ENCODE measurements at regions not wholly inside any gene's neighbourhood (a gene's known extent, or its start where the extent isn't known, plus 50 kb on each side); places are given as distances from the start of the nearest gene placed in this dataset.

DNA sequence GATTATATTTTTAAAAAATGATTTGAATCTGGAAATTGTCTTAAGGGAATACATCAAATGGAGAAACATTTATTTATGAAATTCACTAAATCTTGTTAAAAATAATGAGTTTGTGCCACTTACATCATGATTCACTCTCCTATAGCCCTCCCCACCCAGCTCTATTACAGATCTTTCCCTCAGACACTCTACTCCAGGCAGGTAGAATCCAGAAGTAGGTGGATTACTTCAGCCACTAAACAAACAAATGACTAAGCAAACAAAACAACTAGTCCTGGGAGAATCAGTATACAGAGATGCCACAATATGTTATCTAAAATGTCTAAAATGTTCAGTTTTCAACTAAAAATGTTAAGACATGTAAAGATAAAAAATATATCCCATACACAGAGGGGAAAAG is 608.1 kb upstream of the UBE2E2 start:
- FAIRE-seq (no peak), DNase-seq (ENCODE audit: insufficient read length, low spot score) (no peak)
- TF ChIP-seq SPI1 (IDR thresholded peaks at IDR 0.05; ENCODE audit: low read depth, low read length) (no peak), PAX5 (IDR thresholded peaks at IDR 0.05; ENCODE audit: insufficient read depth, low read length, severe bottlenecking) (no peak), POLR2AphosphoS5 (IDR thresholded peaks at IDR 0.05; ENCODE audit: low read depth, low read length) (no peak), POLR2A (IDR thresholded peaks at IDR 0.05; ENCODE audit: low read depth, low read length) (no peak), TAF1 (IDR thresholded peaks at IDR 0.05; ENCODE audit: low read depth, low read length) (no peak), POU2F2 (IDR thresholded peaks at IDR 0.05; ENCODE audit: low read depth, low read length) (no peak)

DNA sequence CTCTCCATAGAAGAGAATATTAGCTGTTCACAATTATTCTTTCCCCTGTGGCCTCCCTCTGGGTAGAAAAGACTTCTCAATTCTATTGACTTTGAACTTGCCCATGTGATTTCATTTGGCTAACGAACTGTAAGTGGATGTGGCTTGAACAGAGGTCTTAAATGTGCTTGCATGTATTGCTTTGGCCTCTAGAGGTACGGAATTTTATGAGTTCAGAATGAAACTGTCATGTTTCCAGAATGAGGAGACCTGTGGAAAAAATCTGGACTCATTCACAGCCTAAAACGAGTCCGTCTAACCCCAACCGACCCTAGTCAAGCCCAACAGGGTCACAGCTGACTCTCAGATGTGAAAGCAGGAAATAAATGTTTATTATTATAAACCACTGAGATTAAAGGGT is 596.7 kb upstream of the UBE2E2 start:
- DNase-seq (ENCODE audit: insufficient read length, low spot score) (no peak), FAIRE-seq (no peak)
- TF ChIP-seq POLR2A (IDR thresholded peaks at IDR 0.05; ENCODE audit: low read depth, low read length): no peak

DNA sequence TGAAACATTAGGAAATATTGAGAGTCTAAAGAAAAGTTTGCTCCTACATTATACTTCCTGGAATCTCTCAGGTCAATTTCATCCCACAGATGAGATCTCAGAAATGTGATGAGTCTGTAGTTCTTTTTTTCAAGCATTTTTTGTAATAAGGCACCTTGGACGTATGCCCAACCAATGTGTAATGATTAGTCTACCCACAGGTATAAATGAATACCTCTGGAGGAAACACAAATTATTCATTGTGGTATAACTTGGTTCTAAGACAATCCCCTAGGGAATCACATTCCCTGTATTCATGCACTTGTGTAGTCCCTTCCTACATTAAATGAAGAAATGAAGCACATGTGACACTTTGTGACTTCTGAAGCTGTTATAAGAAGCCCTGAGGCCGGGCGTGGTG is 596.2 kb upstream of the UBE2E2 start:
- no peak for FAIRE-seq

DNA sequence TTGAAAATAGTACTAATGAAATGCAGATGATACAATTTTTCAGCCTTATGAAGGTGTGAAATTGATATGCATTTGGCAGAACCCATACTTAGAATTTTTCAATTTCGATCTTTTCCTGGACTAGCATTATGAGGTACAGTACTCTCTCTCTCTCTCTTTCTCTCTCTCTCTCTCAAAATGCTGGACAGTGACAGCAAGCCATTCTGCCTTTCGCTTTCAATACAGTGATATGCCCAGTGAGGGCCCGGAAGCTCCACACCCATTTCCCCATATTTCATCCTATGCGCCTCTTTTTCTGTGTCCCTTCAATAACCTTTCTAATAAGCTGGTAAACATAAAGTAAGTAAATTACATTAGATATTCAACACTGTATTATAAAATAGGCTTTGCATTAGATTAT is 595.0 kb upstream of the UBE2E2 start:
- TF ChIP-seq POU2F2 (IDR thresholded peaks at IDR 0.05; ENCODE audit: low read depth, low read length): no peak
- no peak for TF ChIP-seq PAX5 (IDR thresholded peaks at IDR 0.05; ENCODE audit: insufficient read depth, low read length, severe bottlenecking)
- TF ChIP-seq SPI1 (IDR thresholded peaks at IDR 0.05; ENCODE audit: low read depth, low read length): no peak
- no peak for TF ChIP-seq POLR2A (IDR thresholded peaks at IDR 0.05; ENCODE audit: low read depth, low read length)
- TF ChIP-seq TAF1 (IDR thresholded peaks at IDR 0.05; ENCODE audit: low read depth, low read length): no peak
- TF ChIP-seq POLR2AphosphoS5 (IDR thresholded peaks at IDR 0.05; ENCODE audit: low read depth, low read length): no peak
- DNase-seq (ENCODE audit: insufficient read length, low spot score) (no peak), FAIRE-seq (no peak)

More for the DNA sequence above, 596.2 kb upstream of the UBE2E2 start:
- no peak for DNase-seq (ENCODE audit: insufficient read length, low spot score)
- TF ChIP-seq TAF1 (IDR thresholded peaks at IDR 0.05; ENCODE audit: low read depth, low read length) (no peak), POLR2AphosphoS5 (IDR thresholded peaks at IDR 0.05; ENCODE audit: low read depth, low read length) (no peak), POU2F2 (IDR thresholded peaks at IDR 0.05; ENCODE audit: low read depth, low read length) (no peak), SPI1 (IDR thresholded peaks at IDR 0.05; ENCODE audit: low read depth, low read length) (no peak)

DNA sequence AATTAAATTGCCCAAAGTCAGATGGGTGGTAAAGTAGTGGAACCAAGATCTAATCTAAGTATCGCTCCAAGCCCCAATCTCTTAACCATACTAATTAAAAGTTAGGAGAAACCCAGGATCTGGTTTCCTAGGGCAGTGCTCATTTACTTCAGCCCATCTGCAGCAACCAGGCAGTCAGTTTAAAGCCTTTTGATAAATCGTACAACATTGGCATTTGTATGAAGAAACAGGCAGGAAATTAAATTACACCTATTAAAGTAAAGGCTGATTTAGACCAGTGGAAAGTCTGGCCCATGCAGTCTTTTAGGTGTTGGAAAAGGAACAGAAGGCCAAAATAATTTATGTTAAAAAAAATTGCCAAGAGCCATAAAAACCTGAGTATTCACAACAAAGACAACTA is 594.4 kb upstream of the UBE2E2 start:
- DNase-seq (ENCODE audit: insufficient read length, low spot score) (no peak), FAIRE-seq (no peak)
- no peak for TF ChIP-seq PAX5 (IDR thresholded peaks at IDR 0.05; ENCODE audit: insufficient read depth, low read length, severe bottlenecking)

DNA sequence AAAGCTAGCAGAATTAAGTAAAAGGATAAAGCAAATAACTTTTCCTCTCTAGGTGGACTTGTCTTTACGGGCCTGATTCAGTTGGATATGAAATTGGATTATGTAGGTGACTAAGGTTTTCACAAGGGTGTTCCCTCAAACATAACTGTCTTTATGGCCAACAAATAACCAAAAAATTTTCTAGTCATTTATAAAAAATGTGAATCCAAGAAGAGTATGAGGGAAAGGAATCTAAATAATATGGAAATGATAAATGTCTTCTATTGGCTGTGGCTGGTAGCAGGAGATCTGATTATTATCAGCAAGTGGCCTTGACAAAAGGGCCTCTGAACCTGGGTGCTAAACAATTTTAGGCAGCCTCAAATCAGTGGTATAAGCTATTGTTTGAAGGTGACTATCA is 594.0 kb upstream of the UBE2E2 start:
- FAIRE-seq (no peak), DNase-seq (ENCODE audit: insufficient read length, low spot score) (no peak)
- TF ChIP-seq POU2F2 (IDR thresholded peaks at IDR 0.05; ENCODE audit: low read depth, low read length): no peak
- TF ChIP-seq TAF1 (IDR thresholded peaks at IDR 0.05; ENCODE audit: low read depth, low read length): no peak
- TF ChIP-seq POLR2A (IDR thresholded peaks at IDR 0.05; ENCODE audit: low read depth, low read length): no peak
- no peak for TF ChIP-seq PAX5 (IDR thresholded peaks at IDR 0.05; ENCODE audit: insufficient read depth, low read length, severe bottlenecking)
- no peak for TF ChIP-seq SPI1 (IDR thresholded peaks at IDR 0.05; ENCODE audit: low read depth, low read length)
- TF ChIP-seq POLR2AphosphoS5 (IDR thresholded peaks at IDR 0.05; ENCODE audit: low read depth, low read length): no peak

DNA sequence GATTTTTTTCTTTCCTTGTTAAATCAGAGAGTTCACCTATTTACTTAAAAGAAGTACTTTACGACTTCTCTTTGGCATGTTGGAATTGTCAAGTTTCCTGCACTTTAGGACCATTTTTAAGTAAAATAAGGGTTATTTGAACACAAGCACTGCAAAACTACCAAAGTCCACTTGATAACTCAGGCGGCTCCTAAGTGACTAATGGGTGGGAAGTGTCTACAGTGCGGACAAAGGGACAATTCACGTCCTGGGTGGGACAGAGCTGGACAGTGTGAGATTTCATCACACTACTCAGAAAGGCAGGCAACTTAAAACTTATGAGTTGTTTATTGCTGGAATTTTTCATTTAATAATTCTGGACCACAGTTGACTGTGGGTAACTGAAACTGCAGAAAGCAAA is 590.2 kb upstream of the UBE2E2 start:
- TF ChIP-seq POLR2A (IDR thresholded peaks at IDR 0.05; ENCODE audit: low read depth, low read length) (no peak), SPI1 (IDR thresholded peaks at IDR 0.05; ENCODE audit: low read depth, low read length) (no peak), TAF1 (IDR thresholded peaks at IDR 0.05; ENCODE audit: low read depth, low read length) (no peak), POLR2AphosphoS5 (IDR thresholded peaks at IDR 0.05; ENCODE audit: low read depth, low read length) (no peak), PAX5 (IDR thresholded peaks at IDR 0.05; ENCODE audit: insufficient read depth, low read length, severe bottlenecking) (no peak), POU2F2 (IDR thresholded peaks at IDR 0.05; ENCODE audit: low read depth, low read length) (no peak)
- DNase-seq (ENCODE audit: insufficient read length, low spot score) (no peak), FAIRE-seq (no peak)

DNA sequence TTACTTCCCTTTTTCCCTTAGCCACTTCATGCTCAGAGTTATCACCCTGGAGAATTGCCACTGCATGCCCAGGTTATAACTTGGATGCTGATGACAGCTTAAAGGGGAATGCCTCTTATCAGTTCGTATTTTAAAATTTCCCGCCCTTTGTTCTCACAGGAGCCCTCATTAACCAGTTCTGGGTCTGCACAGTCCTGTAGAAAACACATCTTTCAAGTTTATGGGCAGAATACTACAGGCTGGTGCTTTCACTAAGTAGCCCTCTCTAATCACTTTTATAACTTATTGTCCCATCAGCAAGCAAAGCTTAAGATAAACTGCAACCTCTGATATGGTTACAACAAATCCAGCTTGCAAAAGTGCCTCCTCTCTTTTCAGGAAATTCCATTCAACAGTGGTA is 587.3 kb upstream of the UBE2E2 start:
- no peak for FAIRE-seq
- TF ChIP-seq SPI1 (IDR thresholded peaks at IDR 0.05; ENCODE audit: low read depth, low read length): no peak
- no peak for TF ChIP-seq POLR2A (IDR thresholded peaks at IDR 0.05; ENCODE audit: low read depth, low read length)
- TF ChIP-seq POU2F2 (IDR thresholded peaks at IDR 0.05; ENCODE audit: low read depth, low read length): no peak
- no peak for TF ChIP-seq POLR2AphosphoS5 (IDR thresholded peaks at IDR 0.05; ENCODE audit: low read depth, low read length)
- no peak for TF ChIP-seq PAX5 (IDR thresholded peaks at IDR 0.05; ENCODE audit: insufficient read depth, low read length, severe bottlenecking)
- TF ChIP-seq TAF1 (IDR thresholded peaks at IDR 0.05; ENCODE audit: low read depth, low read length): no peak
- no peak for DNase-seq (ENCODE audit: insufficient read length, low spot score)

DNA sequence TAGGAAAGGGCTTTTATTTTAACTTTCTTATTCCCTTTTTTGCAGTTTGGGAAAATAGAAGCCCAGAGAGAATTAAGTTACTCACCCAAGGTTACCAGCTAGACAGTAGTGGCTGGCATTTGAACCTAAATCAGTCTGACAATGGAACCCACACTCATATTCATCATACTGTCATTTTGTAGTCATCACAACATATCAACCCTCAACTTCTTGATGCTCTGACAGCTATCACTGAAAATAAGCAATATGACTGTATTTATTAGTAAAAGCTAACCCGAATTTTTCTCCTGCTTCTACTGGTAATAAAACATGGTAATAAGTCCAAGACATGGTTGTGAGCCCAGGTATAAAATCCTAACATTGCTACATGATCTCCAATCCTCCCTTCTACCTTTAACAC is 585.8 kb upstream of the UBE2E2 start:
- TF ChIP-seq TAF1 (IDR thresholded peaks at IDR 0.05; ENCODE audit: low read depth, low read length) (no peak), PAX5 (IDR thresholded peaks at IDR 0.05; ENCODE audit: insufficient read depth, low read length, severe bottlenecking) (no peak), POLR2A (IDR thresholded peaks at IDR 0.05; ENCODE audit: low read depth, low read length) (no peak), SPI1 (IDR thresholded peaks at IDR 0.05; ENCODE audit: low read depth, low read length) (no peak), POLR2AphosphoS5 (IDR thresholded peaks at IDR 0.05; ENCODE audit: low read depth, low read length) (no peak)
- no peak for FAIRE-seq

DNA sequence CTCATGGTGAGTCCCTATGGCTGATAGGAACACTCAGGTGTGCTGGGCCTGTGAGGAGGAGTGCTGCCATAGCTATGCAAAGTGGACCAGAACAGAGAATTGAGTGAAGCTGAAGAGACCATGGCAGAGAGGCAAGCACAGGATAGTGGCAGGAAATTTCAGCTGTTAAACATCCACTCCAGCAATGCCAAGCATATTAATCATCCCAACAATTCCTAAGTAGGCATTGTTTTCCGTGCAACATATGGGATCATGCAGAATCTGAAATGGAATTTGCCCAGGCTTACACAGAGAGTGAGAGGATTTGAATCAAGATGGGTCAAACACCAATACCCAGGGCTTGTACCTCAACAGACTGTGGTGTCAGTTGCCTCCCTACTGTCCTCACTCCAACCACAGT is 582.6 kb upstream of the UBE2E2 start:
- no peak for TF ChIP-seq PAX5 (IDR thresholded peaks at IDR 0.05; ENCODE audit: insufficient read depth, low read length, severe bottlenecking)
- no peak for TF ChIP-seq POLR2A (IDR thresholded peaks at IDR 0.05; ENCODE audit: low read depth, low read length)
- no peak for TF ChIP-seq POLR2AphosphoS5 (IDR thresholded peaks at IDR 0.05; ENCODE audit: low read depth, low read length)
- TF ChIP-seq POU2F2 (IDR thresholded peaks at IDR 0.05; ENCODE audit: low read depth, low read length): no peak
- no peak for TF ChIP-seq TAF1 (IDR thresholded peaks at IDR 0.05; ENCODE audit: low read depth, low read length)
- no peak for TF ChIP-seq SPI1 (IDR thresholded peaks at IDR 0.05; ENCODE audit: low read depth, low read length)
- no peak for DNase-seq (ENCODE audit: insufficient read length, low spot score)
- FAIRE-seq: no peak

More for the DNA sequence above, 585.8 kb upstream of the UBE2E2 start:
- DNase-seq (ENCODE audit: insufficient read length, low spot score): no peak

Data from GM12891 (cell line).